ENCODE measurements at regions not wholly inside any gene's neighbourhood (a gene's known extent, or its start where the extent isn't known, plus 50 kb on each side); places are given as distances from the start of the nearest gene placed in this dataset.

DNA sequence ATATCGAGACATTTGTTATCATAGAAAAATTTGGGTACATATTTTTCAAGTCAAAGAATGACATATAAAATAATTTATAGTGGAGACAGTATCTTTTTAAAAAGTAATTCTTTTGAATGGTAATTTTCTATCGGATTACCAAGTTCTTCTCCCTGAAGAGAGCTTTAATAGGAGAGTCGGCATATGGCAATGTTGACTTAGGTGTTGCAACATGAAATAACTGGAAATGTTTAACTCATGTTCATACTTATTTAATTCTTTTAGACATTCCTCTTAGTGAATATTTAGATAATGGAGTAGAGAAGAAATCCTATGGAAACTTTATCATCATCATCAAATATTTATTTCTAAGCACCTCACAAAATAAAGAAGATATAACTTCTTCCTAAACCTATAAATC is 118.2 kb upstream of the CTNND2 start:
- TF ChIP-seq EP300 (IDR thresholded peaks at IDR 0.05) (no peak), POLR2A (IDR thresholded peaks at IDR 0.05) (no peak)
- TF ChIP-seq, protein P1, sequence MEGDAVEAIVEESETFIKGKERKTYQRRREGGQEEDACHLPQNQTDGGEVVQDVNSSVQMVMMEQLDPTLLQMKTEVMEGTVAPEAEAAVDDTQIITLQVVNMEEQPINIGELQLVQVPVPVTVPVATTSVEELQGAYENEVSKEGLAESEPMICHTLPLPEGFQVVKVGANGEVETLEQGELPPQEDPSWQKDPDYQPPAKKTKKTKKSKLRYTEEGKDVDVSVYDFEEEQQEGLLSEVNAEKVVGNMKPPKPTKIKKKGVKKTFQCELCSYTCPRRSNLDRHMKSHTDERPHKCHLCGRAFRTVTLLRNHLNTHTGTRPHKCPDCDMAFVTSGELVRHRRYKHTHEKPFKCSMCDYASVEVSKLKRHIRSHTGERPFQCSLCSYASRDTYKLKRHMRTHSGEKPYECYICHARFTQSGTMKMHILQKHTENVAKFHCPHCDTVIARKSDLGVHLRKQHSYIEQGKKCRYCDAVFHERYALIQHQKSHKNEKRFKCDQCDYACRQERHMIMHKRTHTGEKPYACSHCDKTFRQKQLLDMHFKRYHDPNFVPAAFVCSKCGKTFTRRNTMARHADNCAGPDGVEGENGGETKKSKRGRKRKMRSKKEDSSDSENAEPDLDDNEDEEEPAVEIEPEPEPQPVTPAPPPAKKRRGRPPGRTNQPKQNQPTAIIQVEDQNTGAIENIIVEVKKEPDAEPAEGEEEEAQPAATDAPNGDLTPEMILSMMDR (IDR thresholded peaks at IDR 0.05) = no peak

Measured in sigmoid colon (tissue), 4 donors.